ENCODE measurements at regions not wholly inside any gene's neighbourhood (a gene's known extent, or its start where the extent isn't known, plus 50 kb on each side); places are given as distances from the start of the nearest gene placed in this dataset.
"Not testable (repeated sequence)": the region's sequence is repeated elsewhere in the genome, so short reads cannot be mapped to it uniquely, and the experiment has no call there.

- DNase-seq (ENCODE audit: low spot score), result no peak
Measured at GRCh38 chr3:63719796-63720445, 67.4 kb downstream of the SNTN start.

GRCh38 chr3:63720951-63721350, 68.5 kb downstream of the SNTN start:
- DNase-seq (ENCODE audit: low spot score), result not testable (repeated sequence)

GRCh38 chr3:63724987-63725386, 72.5 kb downstream of the SNTN start:
- DNase-seq (ENCODE audit: low spot score), result peak; percentile 93

GRCh38 chr3:63726656-63727055, 74.2 kb downstream of the SNTN start:
- DNase-seq (ENCODE audit: low spot score), result no peak

GRCh38 chr3:63727233-63727632, 74.8 kb downstream of the SNTN start:
- no peak for DNase-seq (ENCODE audit: low spot score)

- DNase-seq (ENCODE audit: low spot score), result no peak
Measured at GRCh38 chr3:63731866-63732265, 79.4 kb downstream of the SNTN start.

- DNase-seq (ENCODE audit: low spot score), result not testable (repeated sequence)
Measured at GRCh38 chr3:63733278-63733677, 80.8 kb downstream of the SNTN start.

GRCh38 chr3:63734632-63735031, 82.2 kb downstream of the SNTN start:
- DNase-seq (ENCODE audit: low spot score), result not testable (repeated sequence)

- DNase-seq (ENCODE audit: low spot score), result not testable (repeated sequence)
Measured at GRCh38 chr3:63736757-63737156, 82.3 kb upstream of the C3orf49 start.

- DNase-seq (ENCODE audit: low spot score), result not testable (repeated sequence)
Measured at GRCh38 chr3:63738577-63738976, 80.5 kb upstream of the C3orf49 start.

- no peak for DNase-seq (ENCODE audit: low spot score)
Measured at GRCh38 chr3:63739474-63739873, 79.6 kb upstream of the C3orf49 start.

- DNase-seq (ENCODE audit: low spot score), result no peak
Measured at GRCh38 chr3:63740116-63740515, 79.0 kb upstream of the C3orf49 start.

- DNase-seq (ENCODE audit: low spot score), result not testable (repeated sequence)
Measured at GRCh38 chr3:63744693-63745092, 74.4 kb upstream of the C3orf49 start.

- no peak for DNase-seq (ENCODE audit: low spot score)
Measured at GRCh38 chr3:63745757-63746156, 73.3 kb upstream of the C3orf49 start.

- DNase-seq (ENCODE audit: low spot score), result no peak
Measured at GRCh38 chr3:63746211-63746610, 72.9 kb upstream of the C3orf49 start.

GRCh38 chr3:63751459-63751858, 67.6 kb upstream of the C3orf49 start:
- DNase-seq (ENCODE audit: low spot score), result no peak

GRCh38 chr3:63753567-63753966, 65.5 kb upstream of the C3orf49 start:
- DNase-seq (ENCODE audit: low spot score), result peak; percentile 39

GRCh38 chr3:63753995-63754394, 65.1 kb upstream of the C3orf49 start:
- no peak for DNase-seq (ENCODE audit: low spot score)

GRCh38 chr3:63762180-63762579, 56.9 kb upstream of the C3orf49 start:
- DNase-seq (ENCODE audit: low spot score), result peak; percentile 58

- DNase-seq (ENCODE audit: low spot score), result peak; percentile 44
Measured at GRCh38 chr3:63762934-63763550, 56.1 kb upstream of the C3orf49 start.

- DNase-seq (ENCODE audit: low spot score), result no peak
Measured at GRCh38 chr3:63764511-63764910, 54.6 kb upstream of the C3orf49 start.

- DNase-seq (ENCODE audit: low spot score), result no peak
Measured at GRCh38 chr3:63766261-63766660, 52.8 kb upstream of the C3orf49 start.

- DNase-seq (ENCODE audit: low spot score), result no peak
Measured at GRCh38 chr3:63768386-63768785, 50.7 kb upstream of the C3orf49 start.

- no peak for DNase-seq (ENCODE audit: low spot score)
Measured at GRCh38 chr3:63768888-63769287, 50.2 kb upstream of the C3orf49 start.
